ENCODE measurements at regions not wholly inside any gene's neighbourhood (a gene's known extent, or its start where the extent isn't known, plus 50 kb on each side); places are given as distances from the start of the nearest gene placed in this dataset.

GRCh38 chr9:7240569-7241311 lies 483.0 kb downstream of the KDM4C start:
- Histone ChIP-seq H3K27me3 (ENCODE audit: insufficient read depth, poor library complexity, severe bottlenecking) (peaks cover 2% of the 10 kb centered on the region), H3K27ac (replicated peaks) (no peak overlapping the region), H3K4me3 (replicated peaks; ENCODE audit: insufficient read depth, low read length) (no peak overlapping the region)
- DNase-seq (ENCODE audit: low read depth in 1 of 2, low spot score in 1 of 2): no peak
- TF ChIP-seq SPI1 (IDR thresholded peaks at IDR 0.05; ENCODE audit: borderline replicate concordance, low read depth): no peak
- TF ChIP-seq, protein P1, sequence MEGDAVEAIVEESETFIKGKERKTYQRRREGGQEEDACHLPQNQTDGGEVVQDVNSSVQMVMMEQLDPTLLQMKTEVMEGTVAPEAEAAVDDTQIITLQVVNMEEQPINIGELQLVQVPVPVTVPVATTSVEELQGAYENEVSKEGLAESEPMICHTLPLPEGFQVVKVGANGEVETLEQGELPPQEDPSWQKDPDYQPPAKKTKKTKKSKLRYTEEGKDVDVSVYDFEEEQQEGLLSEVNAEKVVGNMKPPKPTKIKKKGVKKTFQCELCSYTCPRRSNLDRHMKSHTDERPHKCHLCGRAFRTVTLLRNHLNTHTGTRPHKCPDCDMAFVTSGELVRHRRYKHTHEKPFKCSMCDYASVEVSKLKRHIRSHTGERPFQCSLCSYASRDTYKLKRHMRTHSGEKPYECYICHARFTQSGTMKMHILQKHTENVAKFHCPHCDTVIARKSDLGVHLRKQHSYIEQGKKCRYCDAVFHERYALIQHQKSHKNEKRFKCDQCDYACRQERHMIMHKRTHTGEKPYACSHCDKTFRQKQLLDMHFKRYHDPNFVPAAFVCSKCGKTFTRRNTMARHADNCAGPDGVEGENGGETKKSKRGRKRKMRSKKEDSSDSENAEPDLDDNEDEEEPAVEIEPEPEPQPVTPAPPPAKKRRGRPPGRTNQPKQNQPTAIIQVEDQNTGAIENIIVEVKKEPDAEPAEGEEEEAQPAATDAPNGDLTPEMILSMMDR (IDR thresholded peaks at IDR 0.05; ENCODE audit: insufficient read depth, low read length): no peak
- no peak for TF ChIP-seq POLR2AphosphoS5 (IDR thresholded peaks at IDR 0.05; ENCODE audit: low read depth)

- H3K27ac ChIP-seq (replicated peaks): no peak overlapping the region
- H3K27me3 ChIP-seq (ENCODE audit: insufficient read depth, poor library complexity, severe bottlenecking): peaks cover 2% of the 10 kb centered on the region
- no peak for DNase-seq (ENCODE audit: low read depth in 1 of 2, low spot score in 1 of 2)
- no peak for TF ChIP-seq GABPA (IDR thresholded peaks at IDR 0.05; ENCODE audit: low read depth)
- TF ChIP-seq SPI1 (IDR thresholded peaks at IDR 0.05; ENCODE audit: borderline replicate concordance, low read depth): no peak
- no peak for TF ChIP-seq POLR2AphosphoS5 (IDR thresholded peaks at IDR 0.05; ENCODE audit: low read depth)
- TF ChIP-seq, protein P1 (IDR thresholded peaks at IDR 0.05; ENCODE audit: insufficient read depth, low read length): no peak
- no peak overlapping the region for H3K4me3 ChIP-seq (replicated peaks; ENCODE audit: insufficient read depth, low read length)
Observed at GRCh38 chr9:7239708-7240107, 481.9 kb downstream of the KDM4C start.

DNA sequence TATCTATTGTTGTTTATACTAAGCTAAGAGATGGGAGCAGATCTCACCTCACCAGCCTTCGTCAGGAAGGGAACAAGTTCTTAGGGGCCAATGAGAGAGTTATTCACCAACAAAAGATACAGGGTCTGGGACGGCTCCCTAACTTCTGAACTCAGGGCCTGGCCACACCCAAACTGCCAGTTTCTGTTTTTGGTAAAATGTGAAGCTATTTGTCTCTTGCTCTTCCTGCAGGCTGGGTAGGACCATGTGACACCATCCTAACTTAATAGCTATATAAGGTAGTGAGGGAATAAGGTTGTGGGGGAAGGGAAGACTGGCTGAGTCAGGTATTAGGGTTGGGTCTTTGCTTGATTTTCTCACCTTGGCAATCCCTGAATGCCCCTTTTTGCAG lies 480.5 kb downstream of the KDM4C start:
- no peak for DNase-seq (ENCODE audit: low read depth in 1 of 2, low spot score in 1 of 2)
- Histone ChIP-seq H3K4me3 (replicated peaks; ENCODE audit: insufficient read depth, low read length) (no peak overlapping the region), H3K27ac (replicated peaks) (no peak overlapping the region), H3K27me3 (ENCODE audit: insufficient read depth, poor library complexity, severe bottlenecking) (peaks cover 2% of the 10 kb centered on the region)
- TF ChIP-seq, protein P1 (IDR thresholded peaks at IDR 0.05; ENCODE audit: insufficient read depth, low read length): no peak
- TF ChIP-seq POLR2AphosphoS5 (IDR thresholded peaks at IDR 0.05; ENCODE audit: low read depth): no peak
- no peak for TF ChIP-seq GABPA (IDR thresholded peaks at IDR 0.05; ENCODE audit: low read depth)
- TF ChIP-seq, protein P2, sequence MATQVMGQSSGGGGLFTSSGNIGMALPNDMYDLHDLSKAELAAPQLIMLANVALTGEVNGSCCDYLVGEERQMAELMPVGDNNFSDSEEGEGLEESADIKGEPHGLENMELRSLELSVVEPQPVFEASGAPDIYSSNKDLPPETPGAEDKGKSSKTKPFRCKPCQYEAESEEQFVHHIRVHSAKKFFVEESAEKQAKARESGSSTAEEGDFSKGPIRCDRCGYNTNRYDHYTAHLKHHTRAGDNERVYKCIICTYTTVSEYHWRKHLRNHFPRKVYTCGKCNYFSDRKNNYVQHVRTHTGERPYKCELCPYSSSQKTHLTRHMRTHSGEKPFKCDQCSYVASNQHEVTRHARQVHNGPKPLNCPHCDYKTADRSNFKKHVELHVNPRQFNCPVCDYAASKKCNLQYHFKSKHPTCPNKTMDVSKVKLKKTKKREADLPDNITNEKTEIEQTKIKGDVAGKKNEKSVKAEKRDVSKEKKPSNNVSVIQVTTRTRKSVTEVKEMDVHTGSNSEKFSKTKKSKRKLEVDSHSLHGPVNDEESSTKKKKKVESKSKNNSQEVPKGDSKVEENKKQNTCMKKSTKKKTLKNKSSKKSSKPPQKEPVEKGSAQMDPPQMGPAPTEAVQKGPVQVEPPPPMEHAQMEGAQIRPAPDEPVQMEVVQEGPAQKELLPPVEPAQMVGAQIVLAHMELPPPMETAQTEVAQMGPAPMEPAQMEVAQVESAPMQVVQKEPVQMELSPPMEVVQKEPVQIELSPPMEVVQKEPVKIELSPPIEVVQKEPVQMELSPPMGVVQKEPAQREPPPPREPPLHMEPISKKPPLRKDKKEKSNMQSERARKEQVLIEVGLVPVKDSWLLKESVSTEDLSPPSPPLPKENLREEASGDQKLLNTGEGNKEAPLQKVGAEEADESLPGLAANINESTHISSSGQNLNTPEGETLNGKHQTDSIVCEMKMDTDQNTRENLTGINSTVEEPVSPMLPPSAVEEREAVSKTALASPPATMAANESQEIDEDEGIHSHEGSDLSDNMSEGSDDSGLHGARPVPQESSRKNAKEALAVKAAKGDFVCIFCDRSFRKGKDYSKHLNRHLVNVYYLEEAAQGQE (IDR thresholded peaks at IDR 0.05; ENCODE audit: insufficient replicate concordance, low read depth): no peak
- no peak for TF ChIP-seq SPI1 (IDR thresholded peaks at IDR 0.05; ENCODE audit: borderline replicate concordance, low read depth)

DNA sequence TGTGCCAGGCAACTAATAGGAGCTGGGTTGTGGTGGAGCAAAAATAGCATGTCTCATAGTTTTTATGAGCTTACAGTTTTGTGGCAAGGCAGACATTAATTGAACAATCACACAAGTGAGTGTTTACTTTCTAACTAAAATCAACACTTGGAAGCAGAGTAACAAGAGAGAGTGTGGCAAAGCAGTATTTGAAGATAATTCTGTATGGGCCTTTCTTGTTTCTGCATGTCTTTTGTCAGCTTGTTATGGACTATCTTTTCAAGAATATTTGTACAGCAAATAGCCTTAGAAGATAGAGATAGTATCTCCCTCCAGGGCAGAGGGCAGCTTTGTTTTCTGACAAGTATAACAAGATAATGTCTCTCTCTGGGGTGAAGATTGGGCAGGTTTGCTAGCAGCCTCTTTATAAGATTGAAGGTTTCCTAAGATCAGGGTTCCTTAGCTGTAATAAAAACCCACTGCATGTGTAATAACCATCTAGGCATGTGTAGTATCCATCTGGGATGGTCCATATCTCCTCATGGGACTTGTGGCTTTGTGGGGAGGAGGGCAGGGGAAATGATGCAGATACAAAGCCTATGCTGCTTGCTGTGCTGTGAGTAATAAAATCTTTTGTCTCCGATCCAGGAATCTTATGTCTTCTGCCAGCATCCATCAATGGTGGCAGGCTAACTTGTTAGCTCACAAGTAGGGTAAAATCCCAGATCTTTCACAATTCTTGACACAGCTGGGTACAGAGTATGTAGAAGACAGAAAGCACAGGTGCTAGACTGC lies 479.9 kb downstream of the KDM4C start:
- Histone ChIP-seq H3K27ac (replicated peaks) (no peak overlapping the region), H3K27me3 (ENCODE audit: insufficient read depth, poor library complexity, severe bottlenecking) (peaks cover 2% of the 10 kb centered on the region), H3K4me3 (replicated peaks; ENCODE audit: insufficient read depth, low read length) (no peak overlapping the region)
- TF ChIP-seq SPI1 (IDR thresholded peaks at IDR 0.05; ENCODE audit: borderline replicate concordance, low read depth): no peak
- TF ChIP-seq POLR2AphosphoS5 (IDR thresholded peaks at IDR 0.05; ENCODE audit: low read depth): no peak
- TF ChIP-seq, protein P1 (IDR thresholded peaks at IDR 0.05; ENCODE audit: insufficient read depth, low read length): no peak
- TF ChIP-seq GABPA (IDR thresholded peaks at IDR 0.05; ENCODE audit: low read depth): no peak
- TF ChIP-seq, protein P2 (IDR thresholded peaks at IDR 0.05; ENCODE audit: insufficient replicate concordance, low read depth): no peak
- DNase-seq (ENCODE audit: low read depth in 1 of 2, low spot score in 1 of 2): no peak

All from HL-60 (cell line).